H9 (cell line): ENCODE measurements at regions not wholly inside any gene's neighbourhood (a gene's known extent, or its start where the extent isn't known, plus 50 kb on each side); places are given as distances from the start of the nearest gene placed in this dataset.

ENCODE experiments used
- DNase-seq: peaks from one replicate; pipeline ENCODE4 v3.0.0-alpha.2; 2017
- H2AFZ ChIP-seq: one replicate; pipeline ENCODE4 v1.6.1; 2013; ENCODE audit warnings: mild to moderate bottlenecking, low read length, control low read depth, moderate library complexity
- H2AK5ac ChIP-seq: 2 replicates; pipeline ENCODE4 v1.6.1; 2013; ENCODE audit warnings: low read length, control low read depth, mixed read lengths; ENCODE audit not compliant: insufficient read length
- H2BK120ac ChIP-seq: one replicate; pipeline ENCODE4 v1.6.1; 2013; ENCODE audit warnings: low read depth, mild to moderate bottlenecking, low read length, control low read depth, inconsistent platforms; ENCODE audit not compliant: poor library complexity, severe bottlenecking
- H2BK12ac ChIP-seq: 2 replicates; pipeline ENCODE4 v1.6.1; 2013; ENCODE audit warnings: low read length, control low read depth, mixed read lengths, low read depth; ENCODE audit not compliant: insufficient read length
- H2BK15ac ChIP-seq: 2 replicates; pipeline ENCODE4 v1.6.1; 2013; ENCODE audit warnings: low read depth, low read length, control low read depth
- H2BK20ac ChIP-seq: one replicate; pipeline ENCODE4 v1.6.1; 2013; ENCODE audit warnings: low read depth, mild to moderate bottlenecking, low read length, control low read depth, inconsistent platforms; ENCODE audit not compliant: poor library complexity, severe bottlenecking
- H2BK5ac ChIP-seq: 2 replicates; pipeline ENCODE4 v1.6.1; 2013; ENCODE audit warnings: low read length, control low read depth, mixed read lengths; ENCODE audit not compliant: insufficient read length
- H3K14ac ChIP-seq: 2 replicates; pipeline ENCODE4 v1.6.1; 2013; ENCODE audit warnings: low read length, control low read depth; ENCODE audit not compliant: insufficient read depth
- H3K18ac ChIP-seq: 2 replicates; pipeline ENCODE4 v1.6.1; 2013; ENCODE audit warnings: low read depth, mild to moderate bottlenecking, mixed read lengths, low read length, control low read depth; ENCODE audit not compliant: insufficient read length
- H3K23ac ChIP-seq: 2 replicates; pipeline ENCODE4 v1.6.1; 2013; ENCODE audit warnings: low read length, control low read depth, mixed read lengths, low read depth; ENCODE audit not compliant: insufficient read length
- H3K23me2 ChIP-seq: 2 replicates; pipeline ENCODE4 v1.6.1; 2013; ENCODE audit warnings: low read depth, mild to moderate bottlenecking, mixed read lengths, low read length, control low read depth; ENCODE audit not compliant: insufficient read length, poor library complexity, severe bottlenecking
- H3K27ac ChIP-seq: 2 replicates; pipeline ENCODE4 v1.5.1; 2013; ENCODE audit warnings: low read length, control low read depth, mixed read lengths, low read depth; ENCODE audit not compliant: insufficient read length
- H3K27me3 ChIP-seq: 2 replicates; pipeline ENCODE4 v1.6.1; 2013; ENCODE audit warnings: low read length, control low read depth, inconsistent platforms; ENCODE audit not compliant: insufficient read depth
- H3K4ac ChIP-seq: 2 replicates; pipeline ENCODE4 v1.6.1; 2013; ENCODE audit warnings: low read depth, mild to moderate bottlenecking, control low read depth, inconsistent platforms, low read length, moderate library complexity
- H3K4me1 ChIP-seq: 2 replicates; pipeline ENCODE4 v1.6.1; 2013; ENCODE audit warnings: low read length, control low read depth, inconsistent platforms; ENCODE audit not compliant: insufficient read depth
- H3K4me2 ChIP-seq: 2 replicates; pipeline ENCODE4 v1.6.1; 2013; ENCODE audit warnings: low read length, control low read depth, mixed read lengths; ENCODE audit not compliant: insufficient read length, insufficient read depth
- H3K56ac ChIP-seq: 2 replicates; pipeline ENCODE4 v1.6.1; 2013; ENCODE audit warnings: low read depth, mild to moderate bottlenecking, mixed read lengths, low read length, control low read depth; ENCODE audit not compliant: insufficient read length
- H3K79me1 ChIP-seq: 2 replicates; pipeline ENCODE4 v1.6.1; 2013; ENCODE audit warnings: low read depth, mild to moderate bottlenecking, moderate library complexity, low read length, control low read depth, inconsistent platforms; ENCODE audit not compliant: insufficient read depth, poor library complexity, severe bottlenecking
- H3K79me2 ChIP-seq: 2 replicates; pipeline ENCODE4 v1.6.1; 2013; ENCODE audit warnings: low read length, control low read depth, inconsistent platforms; ENCODE audit not compliant: insufficient read depth
- H3K9ac ChIP-seq: 2 replicates; pipeline ENCODE4 v1.6.1; 2013; ENCODE audit warnings: low read length, control low read depth, mixed read lengths; ENCODE audit not compliant: insufficient read length; ENCODE audit errors: extremely low read depth
- H3K9me3 ChIP-seq: one replicate; pipeline ENCODE4 v1.6.1; 2013; ENCODE audit warnings: low read depth, low read length, inconsistent platforms; ENCODE audit not compliant: control insufficient read depth
- H3T11ph ChIP-seq: one replicate; pipeline ENCODE4 v1.6.1; 2013; ENCODE audit warnings: mild to moderate bottlenecking, low read length, control low read depth, inconsistent platforms
- H4K20me1 ChIP-seq: one replicate; pipeline ENCODE4 v1.6.1; 2013; ENCODE audit not compliant: control insufficient read depth, insufficient read length, insufficient read depth
- H4K5ac ChIP-seq: 2 replicates; pipeline ENCODE4 v1.6.1; 2013; ENCODE audit warnings: low read depth, mild to moderate bottlenecking, mixed read lengths, low read length, control low read depth; ENCODE audit not compliant: insufficient read length
- H4K8ac ChIP-seq: replicated peaks from 2 replicates; pipeline ENCODE4 v1.6.1; 2013; ENCODE audit warnings: low read length, control low read depth, mixed read lengths, low read depth; ENCODE audit not compliant: insufficient read length
- H4K91ac ChIP-seq: 2 replicates; pipeline ENCODE4 v1.6.1; 2013; ENCODE audit warnings: low read depth, mild to moderate bottlenecking, moderate library complexity, mixed read lengths, low read length, control low read depth; ENCODE audit not compliant: insufficient read length
- H3K27ac Mint-ChIP-seq, 3 experiments: 2 replicates in 2 of 3; 3 replicates in 1 of 3; pipeline ENCODE4 v1.8.0; 2020 to 2021; ENCODE audit warnings: mixed read lengths in 3 of 3, mild to moderate bottlenecking in 1 of 3, moderate library complexity in 1 of 3
- H3K27me3 Mint-ChIP-seq: 2 replicates; pipeline ENCODE4 v1.8.0; 2021; ENCODE audit warnings: low read depth, mild to moderate bottlenecking, moderate library complexity, mixed read lengths
- H3K36me3 Mint-ChIP-seq, 3 experiments: 2 replicates in 2 of 3; 3 replicates in 1 of 3; pipeline ENCODE4 v1.8.0; 2020 to 2021; ENCODE audit warnings: low read depth in 3 of 3, mixed read lengths in 3 of 3; ENCODE audit not compliant: insufficient read depth in 1 of 3
- H3K4me1 Mint-ChIP-seq, 2 experiments: 2 replicates each; pipeline ENCODE4 v1.8.0; 2020; ENCODE audit warnings: mixed read lengths in 2 of 2
- H3K4me3 Mint-ChIP-seq, 2 experiments: 2 replicates in 1 of 2; 3 replicates in 1 of 2; pipeline ENCODE4 v1.8.0; 2020 to 2021; ENCODE audit warnings: mild to moderate bottlenecking in 2 of 2, mixed read lengths in 2 of 2, moderate library complexity in 1 of 2
- H3K9me3 Mint-ChIP-seq, 2 experiments: 2 replicates in 1 of 2; 3 replicates in 1 of 2; pipeline ENCODE4 v1.8.0; 2020; ENCODE audit warnings: mild to moderate bottlenecking in 2 of 2, mixed read lengths in 2 of 2, moderate library complexity in 1 of 2
- WGBS: extraction: QIAGEN DNeasy Blood & Tissue Kit; methylation state at CpG from one replicate; pipeline ENCODE4 v1.1.7; 2013; ENCODE audit warnings: missing lambda C conversion rate, low lambda C conversion rate, mixed read lengths; ENCODE audit not compliant: insufficient read length; ENCODE audit errors: extremely low coverage; 5-methylcytosine and 5-hydroxymethylcytosine counted together
- TF ChIP-seq, protein P1 (sequence below): fragments of 200-600 bp; sonication (generic); conservative IDR thresholded peaks from 3 replicates; pipeline ENCODE4 v1.8.0; 2021; ENCODE audit warnings: antibody characterized with exemption, mild to moderate bottlenecking

DNA sequence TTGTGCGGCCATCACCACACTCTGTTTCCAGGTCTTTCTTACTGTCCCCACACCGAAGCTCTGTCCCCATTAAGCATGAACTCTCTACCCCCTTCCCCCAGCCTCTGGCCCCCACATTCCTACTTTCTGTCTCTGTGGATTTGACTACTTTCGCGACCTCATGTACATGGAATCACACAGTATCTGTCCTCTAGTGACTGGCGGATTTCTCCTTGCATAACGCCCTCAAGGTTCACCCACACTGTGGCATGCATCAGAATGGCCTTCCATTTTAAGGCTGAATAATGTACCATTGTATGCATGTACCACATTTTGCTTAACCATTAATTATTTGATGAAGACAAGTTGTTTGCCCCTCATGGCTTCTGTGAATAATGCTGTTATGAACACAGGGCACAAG lies 467.6 kb upstream of the HS6ST1 start:
- no peak overlapping the region for H2BK20ac ChIP-seq
- H2BK5ac ChIP-seq: no peak overlapping the region
- H2AFZ ChIP-seq: no peak overlapping the region
- no peak overlapping the region for H3K56ac ChIP-seq
- Mint-ChIP-seq H3K4me1 (peaks cover 20 to 27% of the 10 kb centered on the region in 2 experiments), H3K27ac (no peak overlapping the region; a peak in 1 of 7 replicates), H3K9me3 (peaks cover 7 to 9% of the 10 kb centered on the region in 2 experiments; a peak in 3 of 5 replicates), H3K27me3 (peaks cover 4% of the 10 kb centered on the region; the same call in 1 of the 2 replicates), H3K36me3 (peaks cover 0 to 5% (median 0%) of the 10 kb centered on the region in 3 experiments; a peak in 2 of 7 replicates), H3K4me3 (no peak overlapping the region)
- H2BK120ac ChIP-seq: no peak overlapping the region
- H3K27me3 ChIP-seq: no peaks in the 10 kb centered on the region
- H3T11ph ChIP-seq: no peak overlapping the region
- H3K18ac ChIP-seq: no peak overlapping the region
- H3K4ac ChIP-seq: no peak overlapping the region
- H2BK15ac ChIP-seq: no peak overlapping the region
- no peaks in the 10 kb centered on the region; the same call in 1 of the 2 replicates for H3K4me1 ChIP-seq
- H3K23me2 ChIP-seq: no peaks in the 10 kb centered on the region
- no peaks in the 10 kb centered on the region for H3K79me2 ChIP-seq
- H2AK5ac ChIP-seq: no peak overlapping the region
- no peak overlapping the region for H4K8ac ChIP-seq
- H3K9ac ChIP-seq: no peak overlapping the region
- H2BK12ac ChIP-seq: no peak overlapping the region
- no CpG with 5 or more reads among the region's 6 CpGs for WGBS
- H3K9me3 ChIP-seq: no peaks in the 10 kb centered on the region
- peak; percentile 21 for DNase-seq
- no peak overlapping the region for H3K27ac ChIP-seq
- no peak overlapping the region for H4K5ac ChIP-seq
- no peaks in the 10 kb centered on the region for H4K20me1 ChIP-seq
- TF ChIP-seq, protein P1, sequence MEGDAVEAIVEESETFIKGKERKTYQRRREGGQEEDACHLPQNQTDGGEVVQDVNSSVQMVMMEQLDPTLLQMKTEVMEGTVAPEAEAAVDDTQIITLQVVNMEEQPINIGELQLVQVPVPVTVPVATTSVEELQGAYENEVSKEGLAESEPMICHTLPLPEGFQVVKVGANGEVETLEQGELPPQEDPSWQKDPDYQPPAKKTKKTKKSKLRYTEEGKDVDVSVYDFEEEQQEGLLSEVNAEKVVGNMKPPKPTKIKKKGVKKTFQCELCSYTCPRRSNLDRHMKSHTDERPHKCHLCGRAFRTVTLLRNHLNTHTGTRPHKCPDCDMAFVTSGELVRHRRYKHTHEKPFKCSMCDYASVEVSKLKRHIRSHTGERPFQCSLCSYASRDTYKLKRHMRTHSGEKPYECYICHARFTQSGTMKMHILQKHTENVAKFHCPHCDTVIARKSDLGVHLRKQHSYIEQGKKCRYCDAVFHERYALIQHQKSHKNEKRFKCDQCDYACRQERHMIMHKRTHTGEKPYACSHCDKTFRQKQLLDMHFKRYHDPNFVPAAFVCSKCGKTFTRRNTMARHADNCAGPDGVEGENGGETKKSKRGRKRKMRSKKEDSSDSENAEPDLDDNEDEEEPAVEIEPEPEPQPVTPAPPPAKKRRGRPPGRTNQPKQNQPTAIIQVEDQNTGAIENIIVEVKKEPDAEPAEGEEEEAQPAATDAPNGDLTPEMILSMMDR: no peak
- no peak overlapping the region for H4K91ac ChIP-seq
- no peak overlapping the region for H3K23ac ChIP-seq
- no peak overlapping the region for H3K14ac ChIP-seq
- no peak overlapping the region for H3K4me2 ChIP-seq
- no peaks in the 10 kb centered on the region for H3K79me1 ChIP-seq
